IMR-90 (cell line): ENCODE measurements at regions not wholly inside any gene's neighbourhood (a gene's known extent, or its start where the extent isn't known, plus 50 kb on each side); places are given as distances from the start of the nearest gene placed in this dataset.
A peak's percentile ranks its signal among the peaks of the same experiment; 100 is the strongest.

Source experiments
- ATAC-seq: fragments of 200-7000 bp; cut with Tn5 transposase; 2 replicates; pipeline ENCODE4 v1.9.1; 2020; ENCODE audit warnings: low read depth, mild to moderate bottlenecking, moderate library complexity
- BruUV-seq: library from RNA; stranded (reverse); fragments of 400-500 nt; replicated peaks from 2 replicates; lab custom pipeline; 2021; lab: Mats Ljungman, UMichigan
- CTCF ChIA-PET: fragments of 300-600 bp; formaldehyde crosslinking; extraction: SDS; loops from one replicate; lab custom pipeline; 2021; ENCODE audit warnings: antibody characterized with exemption; lab: Yijun Ruan, JAX
- POLR2A ChIA-PET: fragments of 300-600 bp; sonication (Branson Sonifier 250); formaldehyde crosslinking; loops from one replicate; lab custom pipeline; 2022; ENCODE audit warnings: antibody characterized with exemption; ENCODE audit not compliant: unreplicated experiment; lab: Charles Lee
- DNase-seq: peaks from one replicate; pipeline ENCODE4 v3.0.0; 2013
- H2AFZ ChIP-seq: replicated peaks from 2 replicates; pipeline ENCODE3; 2013; ENCODE audit warnings: low read length, mild to moderate bottlenecking; ENCODE audit not compliant: poor library complexity
- H2AK5ac ChIP-seq: 2 replicates; pipeline ENCODE4 v1.6.1; 2013; ENCODE audit warnings: low read depth, low read length, inconsistent platforms
- H2AK9ac ChIP-seq: replicated peaks from 2 replicates; pipeline ENCODE3; 2013; ENCODE audit warnings: mild to moderate bottlenecking, low read depth, low read length, moderate library complexity; ENCODE audit not compliant: poor library complexity
- H2BK120ac ChIP-seq: 2 replicates; pipeline ENCODE4 v1.6.1; 2013; ENCODE audit warnings: low read depth, low read length, inconsistent platforms
- H2BK15ac ChIP-seq: 3 replicates; pipeline ENCODE4 v1.6.1; 2013; ENCODE audit warnings: low read depth, low read length, inconsistent platforms
- H2BK20ac ChIP-seq: 2 replicates; pipeline ENCODE4 v1.6.1; 2013; ENCODE audit warnings: low read depth, mild to moderate bottlenecking, inconsistent platforms, low read length, moderate library complexity
- H2BK5ac ChIP-seq: 2 replicates; pipeline ENCODE4 v1.6.1; 2013; ENCODE audit warnings: mild to moderate bottlenecking, low read depth, low read length, inconsistent platforms; ENCODE audit not compliant: poor library complexity, severe bottlenecking
- H3K14ac ChIP-seq: replicated peaks from 2 replicates; pipeline ENCODE4 v1.6.1; 2013; ENCODE audit warnings: low read depth, low read length, inconsistent platforms
- H3K18ac ChIP-seq: 2 replicates; pipeline ENCODE4 v1.6.1; 2013; ENCODE audit warnings: low read depth, low read length, control low read depth
- H3K23ac ChIP-seq: 2 replicates; pipeline ENCODE4 v1.6.1; 2013; ENCODE audit warnings: low read depth, low read length, inconsistent platforms
- H3K27ac ChIP-seq: 2 replicates; pipeline ENCODE4 v1.5.1; 2013; ENCODE audit warnings: mild to moderate bottlenecking, control low read depth, low read length; ENCODE audit not compliant: insufficient read depth
- H3K27me3 ChIP-seq: 2 replicates; pipeline ENCODE4 v1.6.1; 2013; ENCODE audit warnings: low read length; ENCODE audit not compliant: control insufficient read depth, insufficient read depth
- H3K36me3 ChIP-seq: 2 replicates; pipeline ENCODE4 v1.6.1; 2013; ENCODE audit warnings: low read length, mixed read lengths; ENCODE audit not compliant: control insufficient read depth, insufficient read depth
- H3K4ac ChIP-seq: 2 replicates; pipeline ENCODE4 v1.6.1; 2013; ENCODE audit warnings: low read depth, low read length, inconsistent platforms
- H3K4me1 ChIP-seq: 2 replicates; pipeline ENCODE4 v1.6.1; 2013; ENCODE audit warnings: low read length, mixed read lengths; ENCODE audit not compliant: control insufficient read depth, insufficient read depth
- H3K4me2 ChIP-seq: 2 replicates; pipeline ENCODE4 v1.6.1; 2013; ENCODE audit warnings: low read depth, mild to moderate bottlenecking, control low read depth, low read length, moderate library complexity
- H3K4me3 ChIP-seq: 2 replicates; pipeline ENCODE4 v1.5.1; 2013; ENCODE audit warnings: low read depth, mild to moderate bottlenecking, control low read depth, low read length, moderate library complexity; ENCODE audit not compliant: insufficient read depth
- H3K56ac ChIP-seq: 2 replicates; pipeline ENCODE4 v1.6.1; 2013; ENCODE audit warnings: low read length, inconsistent platforms; ENCODE audit not compliant: insufficient read depth; ENCODE audit errors: extremely low read depth
- H3K79me1 ChIP-seq, 2 experiments: 2 replicates each; pipeline ENCODE4 v1.6.1; 2013; ENCODE audit warnings: low read length in 2 of 2, inconsistent platforms in 1 of 2, low read depth in 1 of 2
- H3K9ac ChIP-seq: 2 replicates; pipeline ENCODE4 v1.6.1; 2013; ENCODE audit warnings: low read depth, low read length, control low read depth
- H3K9me1 ChIP-seq: 2 replicates; pipeline ENCODE4 v1.6.1; 2013; ENCODE audit warnings: low read length, inconsistent platforms; ENCODE audit not compliant: insufficient read depth
- H3K9me3 ChIP-seq: 2 replicates; pipeline ENCODE4 v1.6.1; 2013; ENCODE audit warnings: low read length; ENCODE audit not compliant: control insufficient read depth, insufficient read depth
- H4K20me1 ChIP-seq: 2 replicates; pipeline ENCODE4 v1.6.1; 2013; ENCODE audit warnings: low read length, inconsistent platforms; ENCODE audit not compliant: insufficient read depth
- H4K5ac ChIP-seq: 2 replicates; pipeline ENCODE4 v1.6.1; 2013; ENCODE audit warnings: mild to moderate bottlenecking, low read depth, low read length, control low read depth
- H4K8ac ChIP-seq, 2 experiments: 2 replicates each; pipeline ENCODE4 v1.6.1; 2013; ENCODE audit warnings: low read depth in 2 of 2, low read length in 2 of 2, control low read depth in 1 of 2, inconsistent platforms in 1 of 2
- H4K91ac ChIP-seq: 2 replicates; pipeline ENCODE4 v1.6.1; 2013; ENCODE audit warnings: low read depth, low read length, inconsistent platforms; ENCODE audit not compliant: insufficient read depth
- CTCF ChIP-seq: conservative IDR thresholded peaks from 2 replicates; pipeline ENCODE4 v1.5.1; 2012; ENCODE audit warnings: mild to moderate bottlenecking, low read depth, low read length, improper control_type of control experiment
- ELK1 ChIP-seq: fragments of 150-350 bp; IDR thresholded peaks from 2 replicates; pipeline ENCODE4 v1.6.1; 2016; ENCODE audit warnings: low read depth, mild to moderate bottlenecking, low read length, moderate library complexity, borderline replicate concordance
- FOS ChIP-seq: fragments of 150-350 bp; IDR thresholded peaks from 2 replicates; pipeline ENCODE4 v1.6.1; 2016; ENCODE audit warnings: low read depth, low read length
- MAFK ChIP-seq: IDR thresholded peaks from 2 replicates; pipeline ENCODE4 v1.6.1; 2012; ENCODE audit warnings: low read depth, low read length, improper control_type of control experiment
- MAZ ChIP-seq: IDR thresholded peaks from 2 replicates; pipeline ENCODE4 v1.6.1; 2012; ENCODE audit warnings: low read depth, mild to moderate bottlenecking, low read length, improper control_type of control experiment, moderate library complexity, borderline replicate concordance
- MXI1 ChIP-seq: IDR thresholded peaks from 2 replicates; pipeline ENCODE4 v1.6.1; 2012; ENCODE audit warnings: low read depth, mild to moderate bottlenecking, low read length, moderate library complexity, borderline replicate concordance
- POLR2A ChIP-seq: IDR thresholded peaks from 2 replicates; pipeline ENCODE4 v1.6.1; 2012; ENCODE audit warnings: mild to moderate bottlenecking, low read depth, low read length
- RFX5 ChIP-seq: IDR thresholded peaks from 2 replicates; pipeline ENCODE4 v1.8.0; 2012; ENCODE audit warnings: low read depth, mild to moderate bottlenecking, low read length, moderate library complexity
- SMC3 ChIP-seq: fragments of 150-350 bp; IDR thresholded peaks from 2 replicates; pipeline ENCODE4 v1.6.1; 2016; ENCODE audit warnings: low read depth, mild to moderate bottlenecking, antibody characterized with exemption, low read length, moderate library complexity
- USF2 ChIP-seq: fragments of 150-350 bp; IDR thresholded peaks from 2 replicates; pipeline ENCODE4 v1.6.1; 2017; ENCODE audit warnings: mild to moderate bottlenecking, antibody characterized with exemption, low read length, low read depth
- WGBS, 2 experiments: methylation state at CpG; one replicate each; pipeline versions ENCODE4 v1.1.5 to v1.1.7; 2013; ENCODE audit warnings: missing lambda C conversion rate in 2 of 2; ENCODE audit not compliant: insufficient read length in 1 of 2; ENCODE audit errors: extremely low coverage in 2 of 2; 5-methylcytosine and 5-hydroxymethylcytosine counted together
- dilution Hi-C: fragments of 300-500 bp; cut with HindIII; formaldehyde crosslinking; loops from one replicate; pipeline ENCODE4 v1.14.3; 2018; ENCODE audit warnings: low sequenced_read_pairs; ENCODE audit not compliant: unreplicated experiment
- in situ Hi-C: fragments of 300-500 bp; cut with MboI; formaldehyde crosslinking; loops from 3 replicates; pipeline ENCODE4 v1.14.3; 2019; ENCODE audit warnings: low sequenced_read_pairs, inconsistent platforms, mixed read lengths
- intact Hi-C: fragments of 100-400 bp; cut with micrococcal nuclease; formaldehyde crosslinking; loops from 2 replicates; pipeline ENCODE4 v1.10.0; 2022

- DNase-seq = no peak
Observed at GRCh38 chr1:98516306-98516705, 145.2 kb upstream of the SNX7 start.

More at GRCh38 chr1:98516306-98516705, 145.2 kb upstream of the SNX7 start:
- in situ Hi-C loops (no loop called here), dilution Hi-C loops (no loop called here), intact Hi-C loops (no loop called here)
- TF ChIP-seq SMC3 = no peak
- TF ChIP-seq ELK1 = no peak
- no peak for TF ChIP-seq RFX5
- TF ChIP-seq MXI1 = no peak
- no peak for TF ChIP-seq USF2
- TF ChIP-seq POLR2A = no peak
- no peak for TF ChIP-seq FOS
- no peak for TF ChIP-seq CTCF
- TF ChIP-seq MAZ = no peak
- TF ChIP-seq MAFK = no peak
- Histone ChIP-seq H3K4me3 (no peak overlapping the region), H4K20me1 (no peaks in the 10 kb centered on the region), H2AK5ac (no peak overlapping the region), H2AFZ (peak overlapping the region; percentile 62), H4K8ac (0 out of 4 replicates have a peak overlapping the region, but pooled peaks of 1 of the 2 experiments have one; percentile 14), H3K9me3 (no peaks in the 10 kb centered on the region), H3K9ac (no peak overlapping the region), H3K36me3 (no peaks in the 10 kb centered on the region), H3K18ac (no peak overlapping the region), H3K14ac (no peak overlapping the region), H2BK5ac (no peak overlapping the region), H4K5ac (no peak overlapping the region), H3K4ac (no peak overlapping the region), H2BK120ac (no peak overlapping the region), H3K27ac (no peak overlapping the region), H3K56ac (no peak overlapping the region), H3K23ac (no peak overlapping the region), H3K27me3 (no peaks in the 10 kb centered on the region), H2AK9ac (no peak overlapping the region), H3K9me1 (no peaks in the 10 kb centered on the region), H4K91ac (no peak overlapping the region), H2BK20ac (no peak overlapping the region), H3K79me1 (no peaks in the 10 kb centered on the region), H2BK15ac (no peak overlapping the region), H3K4me1 (no peaks in the 10 kb centered on the region), H3K4me2 (no peak overlapping the region)
- WGBS, 2 experiments = 80% methylated on average over 1 of the region's 2 CpGs; no CpG with 5 or more reads in 1 of the 2 experiments
- ATAC-seq = no peak
- ChIA-PET POLR2A (interaction anchor here (0.6 kb wide), 1 partner anchor 24 kb away, joined by 4 read pairs; no protein-coding TSS in a partner anchor), CTCF (no interaction called here)
- no TSS peak for BruUV-seq
